ENCODE measurements at regions not wholly inside any gene's neighbourhood (a gene's known extent, or its start where the extent isn't known, plus 50 kb on each side); places are given as distances from the start of the nearest gene placed in this dataset.

DNA sequence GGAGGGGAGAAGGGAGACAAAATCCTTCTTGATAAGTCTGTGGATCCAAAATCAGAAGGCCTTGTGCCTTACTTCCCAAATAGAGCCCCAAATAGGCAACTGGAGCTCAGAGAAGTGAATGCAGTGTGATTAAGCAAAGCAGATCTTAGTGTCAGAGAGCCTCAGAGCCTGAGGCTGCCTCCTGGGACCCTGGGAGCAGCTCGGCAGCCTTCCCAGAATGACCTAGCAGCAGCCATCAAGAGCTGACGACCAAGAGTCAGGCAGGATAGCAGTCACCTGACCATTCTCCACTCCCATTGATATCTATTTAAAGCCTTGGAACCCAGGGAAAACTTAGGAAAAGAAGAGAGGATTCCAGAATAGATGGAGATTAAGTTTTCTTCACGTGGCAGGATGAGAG is 78.0 kb upstream of the SMYD2 start:
- DNase-seq (ENCODE audit: insufficient read length, low spot score, missing footprints): no peak
- no peak overlapping the region for H3K4me2 ChIP-seq (ENCODE audit: insufficient read depth, low read length)
- no peaks in the 10 kb centered on the region for H3K36me3 ChIP-seq (ENCODE audit: insufficient read depth, low read length)
- no peaks in the 10 kb centered on the region for H3K79me2 ChIP-seq (ENCODE audit: insufficient read depth, low read length)
- no peak overlapping the region for H2AFZ ChIP-seq (ENCODE audit: low read length)
- H3K4me3 ChIP-seq (ENCODE audit: insufficient read depth, low read length): no peak overlapping the region
- H3K27ac ChIP-seq (ENCODE audit: low read depth, low read length): no peak overlapping the region
- peaks cover 36% of the 10 kb centered on the region for H3K27me3 ChIP-seq (ENCODE audit: insufficient read depth, low read length)
- TF ChIP-seq CTCF (IDR thresholded peaks at IDR 0.05; ENCODE audit: extremely low read depth, low read depth, low read length): no peak
- H4K20me1 ChIP-seq (ENCODE audit: insufficient read depth, low read length): no peaks in the 10 kb centered on the region
- H3K9me3 ChIP-seq (ENCODE audit: low read depth, low read length): no peaks in the 10 kb centered on the region
- no peaks in the 10 kb centered on the region for H3K4me1 ChIP-seq (ENCODE audit: insufficient read depth, low read length)

- H3K9me3 ChIP-seq (ENCODE audit: low read depth, low read length): no peaks in the 10 kb centered on the region
- H3K4me1 ChIP-seq (ENCODE audit: insufficient read depth, low read length): no peaks in the 10 kb centered on the region
- H3K79me2 ChIP-seq (ENCODE audit: insufficient read depth, low read length): no peaks in the 10 kb centered on the region
- H3K27ac ChIP-seq (ENCODE audit: low read depth, low read length): no peak overlapping the region
- no peak overlapping the region for H3K4me3 ChIP-seq (ENCODE audit: insufficient read depth, low read length)
- no peaks in the 10 kb centered on the region for H3K36me3 ChIP-seq (ENCODE audit: insufficient read depth, low read length)
- peaks cover 25% of the 10 kb centered on the region for H3K27me3 ChIP-seq (ENCODE audit: insufficient read depth, low read length)
- no peak overlapping the region for H2AFZ ChIP-seq (ENCODE audit: low read length)
- H4K20me1 ChIP-seq (ENCODE audit: insufficient read depth, low read length): no peaks in the 10 kb centered on the region
- no peak overlapping the region for H3K4me2 ChIP-seq (ENCODE audit: insufficient read depth, low read length)
- DNase-seq (ENCODE audit: insufficient read length, low spot score, missing footprints): no peak
- TF ChIP-seq CTCF (IDR thresholded peaks at IDR 0.05; ENCODE audit: extremely low read depth, low read depth, low read length): no peak
Measured at GRCh38 chr1:214205053-214205452, 75.9 kb upstream of the SMYD2 start.

DNA sequence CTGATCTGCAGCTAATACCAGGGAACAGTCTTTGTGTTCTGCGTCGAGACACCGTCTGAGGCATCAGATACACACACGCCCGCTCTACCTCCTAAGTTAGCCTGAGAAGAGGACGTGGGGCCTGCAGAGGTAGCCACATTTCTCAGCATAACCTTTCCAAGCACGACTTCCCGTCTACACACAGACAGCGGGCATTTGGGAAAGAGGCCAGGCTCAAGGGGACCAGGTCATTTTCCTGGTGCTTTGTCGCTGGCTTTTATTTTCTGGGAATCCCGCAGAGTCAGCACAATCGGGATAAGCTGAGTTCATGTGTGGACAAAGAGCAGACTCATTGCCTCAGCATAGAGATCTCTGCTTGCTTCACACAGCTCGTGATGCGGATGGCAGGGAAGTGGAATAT is 72.5 kb upstream of the SMYD2 start:
- Histone ChIP-seq H3K4me2 (ENCODE audit: insufficient read depth, low read length) (no peak overlapping the region), H3K9me3 (ENCODE audit: low read depth, low read length) (no peaks in the 10 kb centered on the region), H3K27me3 (ENCODE audit: insufficient read depth, low read length) (peaks cover 10% of the 10 kb centered on the region), H2AFZ (ENCODE audit: low read length) (no peak overlapping the region), H3K4me3 (ENCODE audit: insufficient read depth, low read length) (no peak overlapping the region), H3K27ac (ENCODE audit: low read depth, low read length) (no peak overlapping the region), H3K4me1 (ENCODE audit: insufficient read depth, low read length) (peaks cover 10% of the 10 kb centered on the region), H4K20me1 (ENCODE audit: insufficient read depth, low read length) (no peaks in the 10 kb centered on the region), H3K79me2 (ENCODE audit: insufficient read depth, low read length) (no peaks in the 10 kb centered on the region), H3K36me3 (ENCODE audit: insufficient read depth, low read length) (no peaks in the 10 kb centered on the region)
- TF ChIP-seq CTCF (IDR thresholded peaks at IDR 0.05; ENCODE audit: extremely low read depth, low read depth, low read length): no peak
- no peak for DNase-seq (ENCODE audit: insufficient read length, low spot score, missing footprints)

GRCh38 chr1:214209260-214209808 is 71.6 kb upstream of the SMYD2 start:
- Histone ChIP-seq H3K36me3 (ENCODE audit: insufficient read depth, low read length) (no peaks in the 10 kb centered on the region), H3K9me3 (ENCODE audit: low read depth, low read length) (no peaks in the 10 kb centered on the region), H2AFZ (ENCODE audit: low read length) (no peak overlapping the region), H4K20me1 (ENCODE audit: insufficient read depth, low read length) (no peaks in the 10 kb centered on the region), H3K4me3 (ENCODE audit: insufficient read depth, low read length) (no peak overlapping the region), H3K27me3 (ENCODE audit: insufficient read depth, low read length) (peaks cover 10% of the 10 kb centered on the region), H3K4me2 (ENCODE audit: insufficient read depth, low read length) (no peak overlapping the region), H3K79me2 (ENCODE audit: insufficient read depth, low read length) (no peaks in the 10 kb centered on the region), H3K27ac (ENCODE audit: low read depth, low read length) (no peak overlapping the region), H3K4me1 (ENCODE audit: insufficient read depth, low read length) (peaks cover 18% of the 10 kb centered on the region)
- no peak for DNase-seq (ENCODE audit: insufficient read length, low spot score, missing footprints)
- no peak for TF ChIP-seq CTCF (IDR thresholded peaks at IDR 0.05; ENCODE audit: extremely low read depth, low read depth, low read length)

Data from osteoblast (primary cell).